Coronary artery (tissue), 2 donors: ENCODE measurements at regions not wholly inside any gene's neighbourhood (a gene's known extent, or its start where the extent isn't known, plus 50 kb on each side); places are given as distances from the start of the nearest gene placed in this dataset.
"Not testable (repeated sequence)": the region's sequence is repeated elsewhere in the genome, so short reads cannot be mapped to it uniquely, and the experiment has no call there.

Experiments used
- DNase-seq: peaks from one replicate; pipeline ENCODE4 v3.0.0-alpha.2; 2017; ENCODE audit warnings: low spot score
- H3K27ac ChIP-seq, 2 donors: fragments of 200-600 bp; sonication (generic); one replicate each; pipeline ENCODE4 v1.5.1; 2016 to 2019
- H3K4me3 ChIP-seq: fragments of 200-600 bp; sonication (generic); 2 replicates; pipeline ENCODE4 v1.5.1; 2016; ENCODE audit warnings: mild to moderate bottlenecking, moderate library complexity
- TF ChIP-seq, protein P1 (sequence below): fragments of 200-600 bp; sonication (generic); IDR thresholded peaks from one replicate; pipeline ENCODE4 v1.5.1; 2019; ENCODE audit warnings: antibody characterized with exemption

- TF ChIP-seq, protein P1, sequence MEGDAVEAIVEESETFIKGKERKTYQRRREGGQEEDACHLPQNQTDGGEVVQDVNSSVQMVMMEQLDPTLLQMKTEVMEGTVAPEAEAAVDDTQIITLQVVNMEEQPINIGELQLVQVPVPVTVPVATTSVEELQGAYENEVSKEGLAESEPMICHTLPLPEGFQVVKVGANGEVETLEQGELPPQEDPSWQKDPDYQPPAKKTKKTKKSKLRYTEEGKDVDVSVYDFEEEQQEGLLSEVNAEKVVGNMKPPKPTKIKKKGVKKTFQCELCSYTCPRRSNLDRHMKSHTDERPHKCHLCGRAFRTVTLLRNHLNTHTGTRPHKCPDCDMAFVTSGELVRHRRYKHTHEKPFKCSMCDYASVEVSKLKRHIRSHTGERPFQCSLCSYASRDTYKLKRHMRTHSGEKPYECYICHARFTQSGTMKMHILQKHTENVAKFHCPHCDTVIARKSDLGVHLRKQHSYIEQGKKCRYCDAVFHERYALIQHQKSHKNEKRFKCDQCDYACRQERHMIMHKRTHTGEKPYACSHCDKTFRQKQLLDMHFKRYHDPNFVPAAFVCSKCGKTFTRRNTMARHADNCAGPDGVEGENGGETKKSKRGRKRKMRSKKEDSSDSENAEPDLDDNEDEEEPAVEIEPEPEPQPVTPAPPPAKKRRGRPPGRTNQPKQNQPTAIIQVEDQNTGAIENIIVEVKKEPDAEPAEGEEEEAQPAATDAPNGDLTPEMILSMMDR: no peak
- no peak overlapping the region for H3K4me3 ChIP-seq
- DNase-seq: no peak
These were observed 1689.2 kb downstream of the OTOL1 start for GRCh38 chr3:163185721-163186350.

GRCh38 chr3:163175970-163176369, 1679.4 kb downstream of the OTOL1 start:
- DNase-seq: no peak
- TF ChIP-seq, protein P1: no peak
- H3K4me3 ChIP-seq: no peak overlapping the region
- no peak overlapping the region for H3K27ac ChIP-seq

More at GRCh38 chr3:163185721-163186350, 1689.2 kb downstream of the OTOL1 start:
- no peak overlapping the region for H3K27ac ChIP-seq

DNA sequence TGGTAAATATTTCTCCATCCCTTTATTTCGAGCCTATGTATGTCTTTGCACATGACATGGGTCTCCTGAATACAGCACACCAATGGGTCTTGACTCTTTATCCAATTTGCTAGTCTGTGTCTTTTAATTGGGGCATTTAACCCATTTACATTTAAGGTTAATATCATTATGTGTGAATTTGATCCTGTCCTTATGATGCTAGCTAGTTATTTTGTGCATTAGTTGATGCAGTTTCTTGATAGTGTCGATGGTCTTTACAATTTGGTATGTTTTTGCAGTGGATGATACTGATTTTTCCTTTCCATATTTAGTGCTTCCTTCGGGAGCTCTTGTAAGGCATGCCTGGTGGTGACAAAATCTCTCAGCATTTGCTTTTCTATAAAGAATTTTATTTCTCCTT, 1675.9 kb downstream of the OTOL1 start:
- not testable (repeated sequence) for DNase-seq, H3K4me3 ChIP-seq, H3K27ac ChIP-seq

DNA sequence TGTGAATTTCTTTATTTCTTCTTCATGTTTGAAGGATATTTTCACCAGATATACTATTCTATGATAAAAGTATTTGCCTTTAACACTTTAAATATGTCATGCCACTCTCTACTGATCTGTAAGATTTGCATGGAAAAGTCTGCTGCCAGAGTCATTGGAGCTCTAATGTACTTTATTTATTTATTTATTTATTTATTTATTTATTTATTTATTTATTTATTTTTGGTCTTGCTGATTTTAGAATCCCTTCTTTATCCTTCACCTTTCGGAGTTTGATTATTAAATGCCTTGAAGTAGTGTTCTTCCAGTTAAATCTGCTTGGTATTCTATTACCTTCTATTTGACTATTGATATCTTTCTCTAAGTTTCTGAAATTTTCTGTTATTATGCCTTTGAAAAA, 1669.6 kb downstream of the OTOL1 start:
- TF ChIP-seq, protein P1: no peak
- DNase-seq: no peak
- H3K27ac ChIP-seq: no peak overlapping the region
- no peak overlapping the region for H3K4me3 ChIP-seq

GRCh38 chr3:163159306-163159705, 1662.7 kb downstream of the OTOL1 start:
- TF ChIP-seq, protein P1: no peak
- Histone ChIP-seq H3K4me3 (no peak overlapping the region), H3K27ac (no peak overlapping the region)
- no peak for DNase-seq

GRCh38 chr3:163139600-163139999, 1643.0 kb downstream of the OTOL1 start:
- no peak for DNase-seq
- no peak overlapping the region for H3K4me3 ChIP-seq
- no peak overlapping the region for H3K27ac ChIP-seq
- TF ChIP-seq, protein P1: no peak

DNA sequence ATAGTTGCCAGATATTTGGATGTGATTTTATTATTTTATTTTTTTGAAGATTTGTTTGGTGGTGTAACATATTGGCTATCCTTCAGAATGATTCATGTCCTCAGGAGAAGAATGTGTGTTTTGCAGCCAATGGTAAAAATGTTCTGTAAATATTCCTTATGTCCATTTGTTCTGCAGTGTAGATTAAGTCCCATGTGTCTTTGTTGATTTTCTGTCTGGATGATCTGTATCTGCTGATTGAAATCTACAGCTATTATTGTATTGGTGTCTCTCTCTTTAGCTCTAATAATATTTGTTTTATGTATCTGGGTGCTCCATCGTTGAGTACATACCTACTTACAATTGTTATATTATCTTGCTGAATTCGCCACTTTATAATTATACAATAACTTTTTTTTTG, 1641.7 kb downstream of the OTOL1 start:
- no peak overlapping the region for H3K27ac ChIP-seq
- no peak overlapping the region for H3K4me3 ChIP-seq
- no peak for DNase-seq
- TF ChIP-seq, protein P1: no peak
